GM10266 (cell line): ENCODE measurements at regions not wholly inside any gene's neighbourhood (a gene's known extent, or its start where the extent isn't known, plus 50 kb on each side); places are given as distances from the start of the nearest gene placed in this dataset.

Experiments used
- DNase-seq: peaks from one replicate; pipeline ENCODE4 v3.0.0; 2012; ENCODE audit errors: extremely low spot score
- CTCF ChIP-seq: IDR thresholded peaks from 2 replicates; pipeline ENCODE4 v1.5.1; 2012; ENCODE audit warnings: mild to moderate bottlenecking, low read depth; ENCODE audit not compliant: control insufficient read depth, insufficient read depth; ENCODE audit errors: missing control alignments

DNA sequence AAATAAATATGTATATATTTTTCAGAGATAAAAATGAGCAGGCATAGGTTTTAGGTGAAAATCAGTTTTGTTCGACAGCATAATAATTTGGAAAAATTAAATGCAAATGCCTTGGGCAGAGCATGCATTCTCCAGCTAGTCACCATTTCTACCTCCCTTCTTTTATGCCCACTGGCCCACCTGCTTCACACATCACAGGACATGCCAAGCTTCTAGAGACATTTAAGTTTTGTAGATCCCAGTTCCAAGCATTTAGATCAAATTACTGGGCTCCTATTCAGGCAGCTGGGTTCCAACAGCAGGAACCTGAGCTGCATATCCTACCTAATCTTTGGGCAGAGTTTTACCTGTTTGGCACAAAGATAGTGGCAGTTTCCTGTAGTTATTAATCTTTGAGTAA lies 67.6 kb upstream of the SLC38A4 start:
- TF ChIP-seq CTCF, result no peak
- no peak for DNase-seq

- no peak for TF ChIP-seq CTCF
- no peak for DNase-seq
Measured at GRCh38 chr12:46895726-46896125, 69.9 kb upstream of the SLC38A4 start.

DNA sequence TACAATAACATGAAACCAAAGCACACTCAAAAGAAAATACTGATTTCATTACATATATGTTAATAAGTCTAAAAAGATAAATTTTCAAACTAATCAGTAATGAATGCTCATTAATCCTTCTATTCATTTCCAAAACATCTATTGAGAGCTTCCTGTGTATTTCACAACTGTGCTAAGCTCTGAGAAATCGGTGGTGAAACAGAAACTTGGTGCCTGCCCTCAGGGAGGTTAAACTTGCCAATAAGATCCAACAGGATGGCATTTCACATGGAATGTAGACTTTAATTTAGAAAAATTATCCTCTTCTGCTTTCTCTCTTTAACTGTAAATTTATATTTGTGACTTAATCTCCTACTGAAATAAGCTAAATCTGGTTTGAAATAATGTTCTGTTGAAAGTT lies 70.9 kb upstream of the SLC38A4 start:
- TF ChIP-seq CTCF, result no peak
- no peak for DNase-seq

GRCh38 chr12:46898152-46898931 lies 72.5 kb upstream of the SLC38A4 start:
- no peak for DNase-seq
- TF ChIP-seq CTCF, result no peak

DNA sequence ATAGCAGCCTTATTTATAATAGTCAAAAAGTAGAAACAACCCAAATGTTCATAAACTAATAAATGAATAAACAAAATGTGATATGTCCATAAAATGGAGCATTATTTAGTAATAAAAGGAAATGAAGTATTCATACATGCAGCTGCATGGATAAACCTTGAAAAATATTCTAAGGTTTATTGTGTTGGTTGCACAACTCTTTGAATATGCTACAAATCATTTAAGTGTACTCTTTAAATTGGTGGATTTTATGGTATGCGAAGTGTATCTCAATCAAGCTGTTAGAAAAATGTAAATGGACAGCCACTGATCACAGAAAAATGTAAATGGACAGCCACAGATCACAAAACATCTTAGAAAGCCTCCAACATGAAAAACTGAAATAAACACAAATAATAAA lies 73.2 kb upstream of the SLC38A4 start:
- TF ChIP-seq CTCF, result no peak
- no peak for DNase-seq

DNA sequence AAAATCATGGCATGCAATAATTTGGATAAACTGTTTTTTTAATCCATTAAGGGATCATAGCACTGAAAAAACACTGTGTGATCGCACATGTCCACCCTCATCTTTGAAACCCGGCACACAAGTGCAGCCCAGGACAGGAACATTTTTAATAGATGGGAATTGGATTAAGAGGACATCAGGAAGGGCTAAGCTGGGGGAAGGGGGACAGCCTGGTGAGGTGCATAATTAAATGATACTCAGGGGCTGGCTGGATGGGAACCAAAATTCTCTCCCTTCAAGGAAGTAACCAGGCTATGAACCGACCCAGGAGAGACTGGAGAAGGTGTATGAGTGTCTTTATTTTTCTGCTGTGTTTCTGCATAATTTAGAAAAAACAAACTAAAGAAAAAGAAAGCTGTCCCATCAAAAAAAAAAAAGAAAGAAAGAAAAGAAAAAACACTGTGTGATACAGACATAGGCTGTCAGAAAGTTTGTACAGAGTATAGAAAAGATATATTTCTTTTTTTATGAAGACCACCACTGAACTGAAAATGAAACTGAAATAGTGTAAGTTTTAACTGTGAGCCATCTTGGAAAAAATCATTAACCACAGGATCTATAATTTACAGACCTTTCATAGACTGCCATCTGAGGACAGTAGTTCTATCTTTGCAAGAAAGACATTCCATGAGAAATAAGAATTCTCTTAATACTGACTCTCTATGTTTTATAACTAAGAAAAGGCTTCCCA lies 75.1 kb upstream of the SLC38A4 start:
- TF ChIP-seq CTCF, result no peak
- no peak for DNase-seq
